GM20000 (cell line): ENCODE measurements at regions not wholly inside any gene's neighbourhood (a gene's known extent, or its start where the extent isn't known, plus 50 kb on each side); places are given as distances from the start of the nearest gene placed in this dataset.

Source experiments
- DNase-seq: peaks from one replicate; pipeline ENCODE4 v3.0.0; 2012; ENCODE audit warnings: low spot score
- CTCF ChIP-seq: IDR thresholded peaks from 2 replicates; pipeline ENCODE4 v1.5.1; 2012; ENCODE audit warnings: mild to moderate bottlenecking, control low read depth; ENCODE audit errors: extremely low read depth, missing control alignments

GRCh38 chr22:44577391-44578109 is 79.5 kb upstream of the RTL6 start:
- no peak for DNase-seq
- TF ChIP-seq CTCF = no peak

- no peak for DNase-seq
- no peak for TF ChIP-seq CTCF
Observed at GRCh38 chr22:44576311-44577260, 78.6 kb upstream of the RTL6 start.

- no peak for DNase-seq
- no peak for TF ChIP-seq CTCF
Observed at GRCh38 chr22:44575381-44576268, 77.6 kb upstream of the RTL6 start.

GRCh38 chr22:44574640-44575380 is 76.8 kb upstream of the RTL6 start:
- DNase-seq = no peak
- TF ChIP-seq CTCF = no peak

DNA sequence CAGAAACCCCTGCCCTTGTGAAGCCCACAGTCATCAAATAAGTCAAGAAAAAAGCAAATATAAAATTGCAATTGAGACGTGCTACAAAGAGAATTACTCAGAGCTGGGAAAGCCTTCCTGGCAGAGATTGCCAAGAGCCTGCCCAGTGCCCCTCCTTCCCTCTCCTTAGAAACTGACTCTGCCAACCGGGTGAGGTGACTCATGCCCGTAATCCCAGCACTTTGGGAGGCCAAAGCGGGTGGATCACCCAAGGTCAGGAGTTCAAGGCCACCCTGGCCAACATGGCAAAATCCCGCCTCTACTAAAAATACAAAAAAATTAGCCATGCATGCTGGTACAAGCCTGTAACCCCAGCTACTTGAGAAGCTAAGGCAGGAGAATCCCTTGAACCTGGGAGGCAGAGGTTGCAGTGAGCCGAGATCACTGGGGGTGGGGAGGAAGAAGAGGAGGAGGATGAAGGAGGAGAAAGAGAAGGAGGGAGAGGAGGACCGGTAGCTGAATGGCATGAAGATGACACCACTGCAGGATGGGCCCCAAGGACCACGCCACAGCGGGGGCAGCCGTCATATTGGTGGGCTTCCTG is 76.1 kb upstream of the RTL6 start:
- TF ChIP-seq CTCF = no peak
- DNase-seq = no peak

- no peak for TF ChIP-seq CTCF
- DNase-seq = no peak
Observed at GRCh38 chr22:44573451-44573850, 75.4 kb upstream of the RTL6 start.
